ENCODE measurements at regions not wholly inside any gene's neighbourhood (a gene's known extent, or its start where the extent isn't known, plus 50 kb on each side); places are given as distances from the start of the nearest gene placed in this dataset.

DNA sequence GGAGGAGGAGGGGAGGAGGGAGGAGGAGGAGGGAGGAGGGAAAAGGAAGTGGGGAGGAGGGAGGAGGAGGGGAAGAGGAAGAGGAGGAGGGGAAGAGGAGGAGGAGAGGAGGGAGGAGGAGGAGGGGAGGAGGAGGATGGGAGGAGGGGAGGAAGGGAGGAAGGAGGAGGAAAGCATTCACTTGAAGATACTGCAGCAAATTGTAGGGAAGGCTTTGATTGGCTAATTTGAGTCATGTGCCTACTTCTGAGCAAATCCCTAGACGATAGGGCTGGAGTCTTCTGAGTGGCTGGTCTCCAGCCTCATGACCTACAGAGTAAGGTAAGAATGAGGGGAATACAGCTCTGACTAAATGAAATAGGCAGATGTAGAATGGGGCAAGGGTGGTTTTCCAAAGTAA, 783.2 kb upstream of the RBFOX1 start:
- H3K4me1 ChIP-seq (ENCODE audit: insufficient read depth, low read length), result no peaks in the 10 kb centered on the region
- no TSS peak for BruUV-seq (replicated peaks)
- H4K20me1 ChIP-seq (ENCODE audit: insufficient read depth, low read length), result no peaks in the 10 kb centered on the region
- ATAC-seq, result no peak
- DNase-seq (ENCODE audit: low spot score), result no peak
- 0% methylated on average over 1 of the region's 1 CpG for WGBS (ENCODE audit: low lambda C conversion rate)
- no peaks in the 10 kb centered on the region for H3K27me3 ChIP-seq (ENCODE audit: control insufficient read depth in 1 of 2, insufficient read depth in 2 of 2, low read length in 2 of 2)
- ChIA-PET POLR2A (no interaction called here), CTCF (ENCODE audit: low intra/inter-chr PET ratio, low total read pairs) (no interaction called here)
- no peaks in the 10 kb centered on the region for H3K79me2 ChIP-seq (ENCODE audit: insufficient read depth, low read length)
- H3K36me3 ChIP-seq (replicated peaks in 1 of 2; ENCODE audit: control insufficient read depth in 1 of 2, insufficient read depth in 2 of 2, low read length in 2 of 2), result no peaks in the 10 kb centered on the region
- H3K9ac ChIP-seq (ENCODE audit: insufficient read depth, low read depth, low read length), result no peak overlapping the region
- in situ Hi-C loops (cut with HindIII; ENCODE audit: extremely low pct_ligation_motif_present, low pct_unique_long_range_greater_than_20kb) (no loop called here), intact Hi-C loops (cut with micrococcal nuclease; ENCODE audit: unreplicated experiment) (no loop called here)
- no peak overlapping the region for H3K4me2 ChIP-seq (ENCODE audit: low read depth, low read length)
- H3K27ac ChIP-seq (ENCODE audit: extremely low read length, insufficient read depth, low read length), result no peak overlapping the region
- H3K4me3 ChIP-seq (replicated peaks in 1 of 3; ENCODE audit: insufficient read depth in 1 of 3, low read depth in 2 of 3, low read length in 3 of 3), result no peak overlapping the region
- FAIRE-seq, result no peak
- H3K9me3 ChIP-seq (ENCODE audit: low read length), result peaks cover 8% of the 10 kb centered on the region; the same call in 1 of the 2 replicates
- no peak overlapping the region for H2AFZ ChIP-seq (ENCODE audit: low read length)
- TF ChIP-seq ATM (IDR thresholded peaks at IDR 0.05; ENCODE audit: borderline replicate concordance) (no peak), PCBP2 (optimal IDR thresholded peaks at IDR 0.05; ENCODE audit: low read depth, low read length, poor library complexity, severe bottlenecking) (peak; percentile 68), ZBTB3 (CRISPR knock-in tag; IDR thresholded peaks at IDR 0.05; ENCODE audit: borderline replicate concordance, low read depth) (no peak), ZNF335 (CRISPR knock-in tag; IDR thresholded peaks at IDR 0.05) (no peak), ZNF30 (CRISPR knock-in tag; IDR thresholded peaks at IDR 0.05) (no peak)
- TF ChIP-seq, protein P1, sequence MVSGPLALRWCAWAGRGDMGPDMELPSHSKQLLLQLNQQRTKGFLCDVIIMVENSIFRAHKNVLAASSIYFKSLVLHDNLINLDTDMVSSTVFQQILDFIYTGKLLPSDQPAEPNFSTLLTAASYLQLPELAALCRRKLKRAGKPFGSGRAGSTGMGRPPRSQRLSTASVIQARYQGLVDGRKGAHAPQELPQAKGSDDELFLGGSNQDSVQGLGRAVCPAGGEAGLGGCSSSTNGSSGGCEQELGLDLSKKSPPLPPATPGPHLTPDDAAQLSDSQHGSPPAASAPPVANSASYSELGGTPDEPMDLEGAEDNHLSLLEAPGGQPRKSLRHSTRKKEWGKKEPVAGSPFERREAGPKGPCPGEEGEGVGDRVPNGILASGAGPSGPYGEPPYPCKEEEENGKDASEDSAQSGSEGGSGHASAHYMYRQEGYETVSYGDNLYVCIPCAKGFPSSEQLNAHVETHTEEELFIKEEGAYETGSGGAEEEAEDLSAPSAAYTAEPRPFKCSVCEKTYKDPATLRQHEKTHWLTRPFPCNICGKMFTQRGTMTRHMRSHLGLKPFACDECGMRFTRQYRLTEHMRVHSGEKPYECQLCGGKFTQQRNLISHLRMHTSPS (CRISPR knock-in tag; IDR thresholded peaks at IDR 0.05; ENCODE audit: low read depth), result no peak
- TF ChIP-seq, protein P2, sequence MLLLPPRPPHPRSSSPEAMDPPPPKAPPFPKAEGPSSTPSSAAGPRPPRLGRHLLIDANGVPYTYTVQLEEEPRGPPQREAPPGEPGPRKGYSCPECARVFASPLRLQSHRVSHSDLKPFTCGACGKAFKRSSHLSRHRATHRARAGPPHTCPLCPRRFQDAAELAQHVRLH (CRISPR knock-in tag; IDR thresholded peaks at IDR 0.05; ENCODE audit: borderline replicate concordance, low read depth), result no peak
- TF ChIP-seq, protein P3, sequence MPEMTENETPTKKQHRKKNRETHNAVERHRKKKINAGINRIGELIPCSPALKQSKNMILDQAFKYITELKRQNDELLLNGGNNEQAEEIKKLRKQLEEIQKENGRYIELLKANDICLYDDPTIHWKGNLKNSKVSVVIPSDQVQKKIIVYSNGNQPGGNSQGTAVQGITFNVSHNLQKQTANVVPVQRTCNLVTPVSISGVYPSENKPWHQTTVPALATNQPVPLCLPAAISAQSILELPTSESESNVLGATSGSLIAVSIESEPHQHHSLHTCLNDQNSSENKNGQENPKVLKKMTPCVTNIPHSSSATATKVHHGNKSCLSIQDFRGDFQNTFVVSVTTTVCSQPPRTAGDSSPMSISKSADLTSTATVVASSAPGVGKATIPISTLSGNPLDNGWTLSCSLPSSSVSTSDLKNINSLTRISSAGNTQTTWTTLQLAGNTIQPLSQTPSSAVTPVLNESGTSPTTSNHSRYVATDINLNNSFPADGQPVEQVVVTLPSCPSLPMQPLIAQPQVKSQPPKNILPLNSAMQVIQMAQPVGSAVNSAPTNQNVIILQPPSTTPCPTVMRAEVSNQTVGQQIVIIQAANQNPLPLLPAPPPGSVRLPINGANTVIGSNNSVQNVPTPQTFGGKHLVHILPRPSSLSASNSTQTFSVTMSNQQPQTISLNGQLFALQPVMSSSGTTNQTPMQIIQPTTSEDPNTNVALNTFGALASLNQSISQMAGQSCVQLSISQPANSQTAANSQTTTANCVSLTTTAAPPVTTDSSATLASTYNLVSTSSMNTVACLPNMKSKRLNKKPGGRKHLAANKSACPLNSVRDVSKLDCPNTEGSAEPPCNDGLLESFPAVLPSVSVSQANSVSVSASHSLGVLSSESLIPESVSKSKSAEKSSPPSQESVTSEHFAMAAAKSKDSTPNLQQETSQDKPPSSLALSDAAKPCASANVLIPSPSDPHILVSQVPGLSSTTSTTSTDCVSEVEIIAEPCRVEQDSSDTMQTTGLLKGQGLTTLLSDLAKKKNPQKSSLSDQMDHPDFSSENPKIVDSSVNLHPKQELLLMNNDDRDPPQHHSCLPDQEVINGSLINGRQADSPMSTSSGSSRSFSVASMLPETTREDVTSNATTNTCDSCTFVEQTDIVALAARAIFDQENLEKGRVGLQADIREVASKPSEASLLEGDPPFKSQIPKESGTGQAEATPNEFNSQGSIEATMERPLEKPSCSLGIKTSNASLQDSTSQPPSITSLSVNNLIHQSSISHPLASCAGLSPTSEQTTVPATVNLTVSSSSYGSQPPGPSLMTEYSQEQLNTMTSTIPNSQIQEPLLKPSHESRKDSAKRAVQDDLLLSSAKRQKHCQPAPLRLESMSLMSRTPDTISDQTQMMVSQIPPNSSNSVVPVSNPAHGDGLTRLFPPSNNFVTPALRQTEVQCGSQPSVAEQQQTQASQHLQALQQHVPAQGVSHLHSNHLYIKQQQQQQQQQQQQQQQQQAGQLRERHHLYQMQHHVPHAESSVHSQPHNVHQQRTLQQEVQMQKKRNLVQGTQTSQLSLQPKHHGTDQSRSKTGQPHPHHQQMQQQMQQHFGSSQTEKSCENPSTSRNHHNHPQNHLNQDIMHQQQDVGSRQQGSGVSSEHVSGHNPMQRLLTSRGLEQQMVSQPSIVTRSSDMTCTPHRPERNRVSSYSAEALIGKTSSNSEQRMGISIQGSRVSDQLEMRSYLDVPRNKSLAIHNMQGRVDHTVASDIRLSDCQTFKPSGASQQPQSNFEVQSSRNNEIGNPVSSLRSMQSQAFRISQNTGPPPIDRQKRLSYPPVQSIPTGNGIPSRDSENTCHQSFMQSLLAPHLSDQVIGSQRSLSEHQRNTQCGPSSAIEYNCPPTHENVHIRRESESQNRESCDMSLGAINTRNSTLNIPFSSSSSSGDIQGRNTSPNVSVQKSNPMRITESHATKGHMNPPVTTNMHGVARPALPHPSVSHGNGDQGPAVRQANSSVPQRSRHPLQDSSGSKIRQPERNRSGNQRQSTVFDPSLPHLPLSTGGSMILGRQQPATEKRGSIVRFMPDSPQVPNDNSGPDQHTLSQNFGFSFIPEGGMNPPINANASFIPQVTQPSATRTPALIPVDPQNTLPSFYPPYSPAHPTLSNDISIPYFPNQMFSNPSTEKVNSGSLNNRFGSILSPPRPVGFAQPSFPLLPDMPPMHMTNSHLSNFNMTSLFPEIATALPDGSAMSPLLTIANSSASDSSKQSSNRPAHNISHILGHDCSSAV (CRISPR knock-in tag; IDR thresholded peaks at IDR 0.05; ENCODE audit: borderline replicate concordance), result no peak

Measured in HepG2 (cell line).